MM.1S (cell line): ENCODE measurements at regions not wholly inside any gene's neighbourhood (a gene's known extent, or its start where the extent isn't known, plus 50 kb on each side); places are given as distances from the start of the nearest gene placed in this dataset.

ENCODE experiments used
- EZH2 ChIP-seq: fragments of 300-600 bp; sonication (generic); optimal IDR thresholded peaks from 2 replicates; pipeline ENCODE3; 2017; ENCODE audit warnings: low read depth, mild to moderate bottlenecking, antibody characterized with exemption, low read length, mixed read lengths
- TF ChIP-seq, protein P1 (sequence below): fragments of 300-600 bp; sonication (generic); IDR thresholded peaks from 2 replicates; pipeline ENCODE4 v1.5.1; 2016; ENCODE audit warnings: antibody characterized with exemption, low read length, mixed read lengths

DNA sequence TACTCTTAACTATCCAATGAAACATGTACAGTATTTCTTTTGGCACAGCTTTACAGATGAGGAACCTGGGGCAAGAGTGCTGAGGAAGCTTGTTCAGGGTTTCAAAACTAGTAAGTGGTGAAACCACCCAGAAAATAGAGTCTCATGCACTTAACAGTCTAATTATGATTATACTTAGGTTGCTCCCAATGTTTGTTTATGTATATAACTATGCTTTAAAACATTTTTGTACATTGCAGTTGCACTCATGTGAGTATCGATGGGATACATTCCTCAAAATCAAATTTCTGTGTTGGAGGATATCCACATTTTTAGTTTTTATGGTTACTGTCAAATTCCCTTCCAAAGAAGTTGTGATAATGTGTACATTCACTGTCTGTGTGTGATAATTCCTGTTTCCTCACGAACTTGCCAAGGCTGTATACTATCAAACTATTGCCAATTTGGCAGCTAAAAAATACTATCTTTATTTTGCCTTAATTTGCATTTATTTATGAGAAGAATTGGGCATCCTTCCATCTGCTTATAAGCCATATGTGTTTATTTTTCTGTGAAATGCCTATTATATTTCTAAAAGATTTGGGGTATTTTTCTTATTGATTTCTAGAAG lies 143.9 kb upstream of the SSTR1 start:
- TF ChIP-seq, protein P1, sequence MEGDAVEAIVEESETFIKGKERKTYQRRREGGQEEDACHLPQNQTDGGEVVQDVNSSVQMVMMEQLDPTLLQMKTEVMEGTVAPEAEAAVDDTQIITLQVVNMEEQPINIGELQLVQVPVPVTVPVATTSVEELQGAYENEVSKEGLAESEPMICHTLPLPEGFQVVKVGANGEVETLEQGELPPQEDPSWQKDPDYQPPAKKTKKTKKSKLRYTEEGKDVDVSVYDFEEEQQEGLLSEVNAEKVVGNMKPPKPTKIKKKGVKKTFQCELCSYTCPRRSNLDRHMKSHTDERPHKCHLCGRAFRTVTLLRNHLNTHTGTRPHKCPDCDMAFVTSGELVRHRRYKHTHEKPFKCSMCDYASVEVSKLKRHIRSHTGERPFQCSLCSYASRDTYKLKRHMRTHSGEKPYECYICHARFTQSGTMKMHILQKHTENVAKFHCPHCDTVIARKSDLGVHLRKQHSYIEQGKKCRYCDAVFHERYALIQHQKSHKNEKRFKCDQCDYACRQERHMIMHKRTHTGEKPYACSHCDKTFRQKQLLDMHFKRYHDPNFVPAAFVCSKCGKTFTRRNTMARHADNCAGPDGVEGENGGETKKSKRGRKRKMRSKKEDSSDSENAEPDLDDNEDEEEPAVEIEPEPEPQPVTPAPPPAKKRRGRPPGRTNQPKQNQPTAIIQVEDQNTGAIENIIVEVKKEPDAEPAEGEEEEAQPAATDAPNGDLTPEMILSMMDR = no peak
- no peak for TF ChIP-seq EZH2
